Fibroblast of gingiva (primary cell): ENCODE measurements at regions not wholly inside any gene's neighbourhood (a gene's known extent, or its start where the extent isn't known, plus 50 kb on each side); places are given as distances from the start of the nearest gene placed in this dataset.

Source experiments
- DNase-seq: peaks from one replicate; pipeline ENCODE4 v3.0.0-alpha.2; 2011; ENCODE audit warnings: low read depth

DNA sequence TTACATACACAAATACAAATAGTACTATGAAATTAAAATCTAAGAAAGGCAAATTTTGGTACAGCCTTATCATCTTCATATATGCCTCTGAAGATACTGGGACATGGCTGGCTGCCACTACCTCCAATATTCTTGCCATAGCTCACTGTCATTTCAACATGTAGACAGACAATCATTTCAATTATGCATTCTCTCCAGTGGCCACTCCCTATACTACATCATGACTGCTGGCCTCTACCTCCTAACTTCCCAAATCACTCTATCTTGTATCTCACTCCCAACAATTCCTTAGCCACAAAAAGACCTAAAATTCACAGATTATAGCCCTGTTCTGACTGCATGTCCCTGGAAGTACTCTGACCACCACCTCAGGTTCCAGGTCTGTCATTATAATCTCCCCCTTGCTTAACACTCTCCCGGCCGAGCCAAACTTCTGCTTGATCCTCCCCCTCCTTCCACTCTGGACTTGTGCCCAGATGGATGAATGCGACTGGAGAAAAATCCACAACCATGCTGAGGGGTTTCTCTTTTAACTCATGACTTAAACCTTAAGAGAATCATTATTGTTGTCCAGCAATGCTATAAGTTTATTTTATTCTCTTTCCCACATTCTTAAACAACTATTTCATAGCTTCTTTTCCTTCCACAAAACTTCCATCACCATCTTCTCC lies 225.3 kb upstream of the TLE4 start:
- DNase-seq, result no peak

DNA sequence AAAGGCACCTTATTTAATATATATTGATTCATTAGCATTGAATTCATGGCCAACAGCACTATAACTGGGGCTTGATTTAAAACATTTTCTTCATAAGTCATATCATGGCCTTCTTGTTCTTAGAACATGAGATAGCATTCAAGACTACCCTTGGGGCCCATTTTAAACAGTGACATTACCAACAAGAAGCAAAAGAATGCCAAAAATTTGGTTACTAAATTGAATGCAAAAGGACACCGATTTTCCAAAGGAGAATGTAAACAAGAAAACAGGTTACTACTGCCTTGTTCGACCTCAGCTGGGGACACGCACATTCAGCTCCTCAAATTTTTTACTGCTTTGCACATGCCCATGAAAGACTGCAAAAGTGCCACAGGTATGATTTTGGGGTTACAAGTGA lies 219.4 kb upstream of the TLE4 start:
- no peak for DNase-seq

DNA sequence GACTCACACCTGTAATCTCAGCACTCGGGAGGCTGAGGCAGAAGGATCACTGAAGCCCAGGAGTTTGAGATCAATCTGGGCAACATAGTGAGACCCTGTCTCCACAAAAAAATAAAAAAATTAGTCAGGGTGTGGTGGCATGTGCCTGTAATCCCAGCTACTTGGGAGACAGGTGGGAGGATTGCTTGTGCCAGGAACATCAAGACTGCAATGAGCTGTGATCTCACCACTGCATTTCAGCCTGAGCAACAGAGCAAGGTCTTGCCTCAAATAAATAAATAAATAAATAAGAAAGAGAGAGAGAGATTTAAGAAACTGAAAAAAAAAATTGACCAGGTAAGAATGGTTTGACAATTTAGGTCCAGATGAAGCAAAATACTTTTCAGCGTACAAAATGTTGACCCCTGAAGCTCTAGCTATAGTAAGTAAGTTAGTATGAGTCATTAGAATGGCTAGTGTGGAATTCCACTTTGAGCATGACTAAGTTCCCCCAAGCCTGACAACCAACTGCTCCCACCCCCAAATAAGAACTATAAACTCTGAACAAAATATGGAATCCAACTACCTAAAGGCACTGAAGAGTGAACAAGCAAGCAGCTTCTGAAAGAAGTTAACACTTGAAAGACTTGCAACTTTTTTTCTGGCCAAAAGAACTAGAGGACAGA lies 217.8 kb upstream of the TLE4 start:
- no peak for DNase-seq

DNA sequence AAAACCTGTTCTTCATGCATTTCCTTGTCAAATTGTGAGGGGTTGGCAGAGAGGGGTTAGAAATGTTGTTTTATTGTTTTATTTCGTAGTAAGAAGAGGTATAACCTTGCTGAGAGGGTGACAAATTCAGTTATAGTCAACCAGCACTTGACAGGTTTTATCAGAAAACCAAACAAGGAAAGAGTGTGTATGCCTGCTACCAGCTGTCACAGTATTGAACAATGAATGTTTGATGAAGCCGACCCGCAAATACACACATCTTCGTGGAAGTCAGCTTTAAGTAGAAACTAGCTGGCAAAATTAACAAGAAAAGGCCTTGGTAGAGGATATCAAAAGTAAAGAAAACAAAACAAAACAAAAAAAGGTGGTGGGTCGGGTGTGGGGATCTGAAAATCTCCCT lies 214.6 kb upstream of the TLE4 start:
- DNase-seq, result no peak

DNA sequence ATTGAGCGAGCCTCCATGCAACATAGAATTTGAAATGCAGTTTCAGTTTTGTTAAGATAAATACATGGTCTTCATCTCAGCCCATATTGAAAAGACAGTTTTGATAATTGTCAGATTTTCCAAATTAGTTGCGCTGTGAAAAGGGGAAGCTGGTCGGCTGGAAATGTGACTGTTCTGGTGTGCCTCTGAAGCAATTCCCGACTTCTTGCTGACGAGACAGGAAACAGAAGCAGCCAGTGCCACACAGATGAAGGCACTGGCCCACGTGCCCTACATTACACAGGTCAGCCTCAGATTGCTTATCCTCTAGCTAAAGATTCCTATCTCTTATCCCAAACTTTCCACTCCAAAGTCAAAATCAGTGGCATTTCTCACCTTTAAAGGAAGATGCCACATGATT lies 214.1 kb upstream of the TLE4 start:
- no peak for DNase-seq

DNA sequence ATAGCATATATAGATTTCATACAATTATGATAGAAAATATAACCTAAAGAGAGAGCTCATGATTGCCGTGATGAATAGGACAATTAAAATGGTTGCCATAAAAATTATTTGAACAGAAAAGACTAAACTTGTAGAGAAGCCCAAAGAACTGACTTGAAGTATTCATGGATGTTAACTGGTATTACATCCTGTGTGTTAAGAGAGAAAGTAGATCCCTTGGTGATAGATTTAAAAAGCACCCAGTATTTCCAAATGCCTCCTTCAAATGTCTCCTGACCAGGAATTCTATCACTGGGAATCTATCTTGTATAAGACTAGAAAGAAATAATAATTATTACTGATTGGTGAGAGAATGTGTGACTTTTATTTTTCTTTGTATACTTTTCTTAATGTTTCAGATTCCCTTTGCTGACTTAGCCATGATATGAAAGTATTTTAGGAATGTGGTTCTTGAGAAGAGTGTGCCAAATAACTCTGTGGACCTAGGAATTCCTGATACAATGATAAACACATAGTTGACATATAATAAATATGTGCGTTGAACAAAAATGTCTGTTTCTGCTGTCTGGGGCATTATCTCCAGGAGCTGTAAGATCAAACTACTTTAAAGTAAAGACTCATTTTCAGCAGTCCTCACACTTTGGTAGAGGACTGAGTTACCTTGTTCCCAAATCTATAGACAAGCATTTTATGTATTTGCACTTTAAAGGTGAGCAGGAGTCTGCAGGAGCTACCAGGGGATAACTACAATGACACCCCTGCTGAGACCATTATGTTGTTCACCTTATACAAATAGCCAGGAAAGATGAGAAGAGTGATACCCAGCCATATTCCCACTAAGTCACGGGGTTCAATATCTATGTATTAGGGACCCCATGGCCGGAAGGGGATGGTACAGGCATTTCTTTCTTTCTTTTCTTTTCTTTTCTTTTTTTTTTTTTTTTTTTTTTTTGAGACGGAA lies 211.1 kb upstream of the TLE4 start:
- no peak for DNase-seq

DNA sequence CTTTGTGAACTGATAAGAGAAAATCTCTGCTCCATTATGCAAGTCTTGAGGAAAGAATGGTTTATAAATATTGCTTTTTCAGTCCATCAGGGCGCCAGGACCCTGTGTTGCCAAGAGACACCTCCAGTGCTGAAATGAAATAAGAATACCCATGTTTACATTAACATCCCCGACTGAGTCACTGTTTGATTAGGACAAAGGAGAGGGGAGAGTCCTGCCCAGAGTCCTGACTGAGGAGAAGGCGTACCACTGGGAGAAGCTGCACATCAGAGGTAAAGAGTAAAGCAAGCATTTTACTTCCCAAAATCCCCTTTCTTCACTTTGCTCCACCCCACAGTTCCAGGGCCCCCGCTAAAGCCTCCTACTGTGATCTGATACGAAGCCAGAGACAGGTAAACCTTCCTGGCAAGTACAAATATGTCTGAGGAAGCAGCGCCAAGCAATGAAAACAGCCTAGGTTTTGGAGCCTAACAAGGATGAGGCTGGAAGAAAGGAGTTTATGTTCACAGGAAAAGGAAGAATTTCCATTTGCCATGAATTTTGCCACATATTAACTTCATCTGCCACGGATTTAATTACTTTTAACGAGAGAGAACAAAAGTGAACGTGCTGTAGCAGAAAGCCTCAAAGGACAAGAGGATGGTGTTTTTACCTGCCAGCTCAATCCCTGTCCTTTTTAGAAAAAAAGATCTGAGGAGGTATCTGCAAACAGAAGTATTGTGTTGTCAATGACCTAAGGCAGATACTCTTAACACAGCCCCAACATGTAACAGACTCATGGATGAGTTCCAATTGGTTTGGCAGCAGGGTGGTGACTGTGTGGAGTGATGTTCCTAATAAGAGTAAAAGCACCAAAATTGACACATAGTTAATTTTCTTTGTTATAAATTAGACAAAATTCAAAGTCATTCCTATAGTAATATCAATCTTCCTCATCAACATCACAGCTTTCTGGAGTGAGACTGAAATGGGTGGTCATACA lies 209.4 kb upstream of the TLE4 start:
- no peak for DNase-seq

DNA sequence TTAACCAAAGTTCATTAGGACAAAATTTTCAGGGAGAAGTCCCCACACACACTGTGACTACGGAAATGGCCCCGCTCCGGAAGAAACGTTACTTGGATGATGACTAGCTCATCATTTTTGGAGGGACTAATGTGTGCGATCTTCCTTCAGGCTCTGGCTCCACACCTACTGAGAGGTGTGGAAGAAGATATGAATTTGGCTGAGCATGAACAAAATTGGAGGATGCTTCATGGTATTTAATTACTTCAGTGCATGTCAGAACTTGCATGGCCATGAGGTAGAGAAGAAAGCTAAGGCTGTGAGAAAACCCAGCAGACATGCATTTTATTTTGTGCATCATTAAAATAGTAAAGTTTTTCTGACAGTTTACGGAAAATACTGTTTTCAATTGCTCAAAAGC lies 202.1 kb upstream of the TLE4 start:
- no peak for DNase-seq

DNA sequence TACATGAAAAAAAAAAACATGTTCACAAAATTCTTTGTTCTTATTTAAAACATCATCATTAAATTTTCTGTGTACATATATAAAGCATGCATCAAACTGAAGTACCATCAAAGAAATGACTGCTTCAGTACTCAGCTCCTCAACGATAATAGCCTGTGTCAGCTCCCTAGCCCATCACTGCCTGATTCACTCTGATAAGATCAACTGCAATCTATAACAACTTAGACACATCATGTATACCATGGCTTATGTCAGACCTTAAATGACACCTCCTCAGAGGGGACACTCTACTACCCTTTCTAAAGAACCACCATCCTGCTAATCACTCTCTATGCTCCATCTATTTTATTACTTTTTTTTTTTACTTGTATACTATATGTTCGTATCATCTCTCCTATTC lies 200.5 kb upstream of the TLE4 start:
- DNase-seq, result no peak

DNA sequence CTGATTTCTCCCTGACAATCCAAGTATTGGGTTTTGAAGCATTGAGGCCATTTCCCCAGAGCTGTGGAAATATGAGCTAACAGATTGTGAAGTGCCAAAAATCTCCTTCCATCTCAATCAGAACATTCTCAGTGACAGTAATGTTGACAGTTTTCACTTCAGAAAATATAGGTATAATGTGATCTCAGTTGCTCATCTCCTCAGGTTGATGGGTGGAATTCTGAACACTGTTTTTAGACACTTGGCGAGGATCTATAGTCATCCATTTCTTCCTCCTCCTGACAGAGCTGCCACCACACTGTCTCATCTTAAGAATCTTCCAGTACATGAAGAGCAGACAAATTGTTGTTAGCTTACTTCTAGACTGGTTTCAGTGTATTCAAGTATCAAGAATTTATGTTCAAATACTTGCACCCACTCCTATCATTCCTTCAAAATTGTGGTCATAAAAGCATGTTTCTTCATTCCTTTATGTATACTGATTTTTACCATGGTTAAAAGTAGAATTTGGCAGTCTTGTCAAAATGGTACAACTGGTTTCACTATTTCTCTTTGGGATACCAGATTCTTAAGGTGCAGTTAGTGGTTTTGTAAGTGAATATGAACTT lies 199.7 kb upstream of the TLE4 start:
- no peak for DNase-seq

DNA sequence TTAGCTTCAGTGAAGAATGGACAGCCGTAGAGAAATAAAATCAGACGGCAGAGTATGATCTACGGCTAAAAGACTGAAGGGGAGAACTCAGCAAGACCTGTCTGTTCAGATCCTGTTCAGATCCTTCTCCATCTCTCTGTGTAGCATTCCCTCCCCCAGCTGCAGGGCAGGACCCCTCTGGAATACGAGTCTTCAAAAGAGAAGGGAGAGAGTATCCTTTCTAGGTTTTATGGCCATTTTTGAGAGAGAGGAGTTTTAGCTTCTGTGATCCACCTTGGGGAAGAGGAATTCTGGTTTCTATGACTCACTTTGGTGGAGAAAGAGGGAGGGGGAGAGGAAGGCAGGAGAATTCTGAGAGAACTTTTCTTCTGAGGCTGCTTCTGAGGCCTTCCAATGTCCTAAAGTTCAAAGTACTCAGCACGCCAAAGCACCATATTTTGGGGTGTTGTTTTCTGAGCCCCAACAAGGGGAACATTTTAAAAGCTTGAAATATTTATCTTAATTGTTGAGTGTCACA lies 194.4 kb upstream of the TLE4 start:
- no peak for DNase-seq

DNA sequence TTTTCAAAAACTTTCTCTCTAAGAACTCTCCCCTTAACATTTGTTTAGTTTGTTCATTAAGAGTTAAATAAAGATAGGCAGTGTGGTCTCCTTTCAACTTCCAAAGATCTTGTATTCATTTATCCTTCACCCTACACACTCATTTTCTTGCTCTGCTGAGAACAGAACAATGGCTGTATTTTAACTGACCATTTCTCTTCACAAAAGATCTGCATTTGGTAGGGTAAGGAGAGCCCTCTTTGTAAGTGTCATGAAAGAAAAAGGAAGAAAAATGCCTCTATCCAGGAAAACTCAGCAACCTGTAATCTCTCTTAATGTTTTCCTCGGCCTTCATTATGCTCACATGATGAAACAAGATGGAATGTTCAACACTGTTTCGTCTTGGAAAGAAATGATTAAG lies 193.7 kb upstream of the TLE4 start:
- no peak for DNase-seq

DNA sequence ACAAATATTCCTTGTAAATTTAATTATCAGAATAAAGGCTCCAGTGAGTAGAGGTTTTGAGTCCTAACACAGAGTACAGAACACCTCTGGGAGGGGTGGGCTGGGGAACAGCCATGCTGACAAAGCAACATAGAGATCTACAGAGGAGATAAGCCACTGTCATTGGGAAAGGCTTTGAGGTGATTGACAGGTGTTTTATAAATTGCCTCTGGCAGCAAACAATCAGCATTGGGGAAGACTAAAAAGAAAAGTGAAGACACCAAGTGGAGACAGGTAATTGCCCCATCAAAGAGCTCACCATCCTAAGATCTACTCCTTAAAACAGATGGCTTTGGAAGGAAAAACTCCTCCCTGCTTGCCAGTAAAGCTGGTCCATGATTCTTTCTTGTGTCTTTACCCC lies 189.7 kb upstream of the TLE4 start:
- no peak for DNase-seq

DNA sequence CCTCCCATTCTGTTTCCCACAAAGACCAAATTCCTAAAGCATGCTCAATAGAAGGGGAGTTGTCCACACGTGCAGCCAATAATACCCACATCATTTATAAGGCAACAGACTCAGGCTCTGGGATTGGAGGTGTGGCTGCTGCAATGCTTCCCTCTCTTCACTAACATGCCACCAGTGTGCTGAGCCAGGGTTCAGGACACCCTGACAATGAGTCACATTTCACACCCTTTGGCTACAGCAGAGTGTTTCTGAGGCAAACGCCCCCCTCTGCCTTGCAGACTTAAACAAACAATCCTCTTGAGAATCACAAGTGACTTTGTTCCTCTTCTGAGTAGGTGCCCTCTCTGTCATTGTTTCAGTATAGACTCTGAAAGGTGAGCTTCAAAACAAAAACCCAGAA lies 189.3 kb upstream of the TLE4 start:
- no peak for DNase-seq

DNA sequence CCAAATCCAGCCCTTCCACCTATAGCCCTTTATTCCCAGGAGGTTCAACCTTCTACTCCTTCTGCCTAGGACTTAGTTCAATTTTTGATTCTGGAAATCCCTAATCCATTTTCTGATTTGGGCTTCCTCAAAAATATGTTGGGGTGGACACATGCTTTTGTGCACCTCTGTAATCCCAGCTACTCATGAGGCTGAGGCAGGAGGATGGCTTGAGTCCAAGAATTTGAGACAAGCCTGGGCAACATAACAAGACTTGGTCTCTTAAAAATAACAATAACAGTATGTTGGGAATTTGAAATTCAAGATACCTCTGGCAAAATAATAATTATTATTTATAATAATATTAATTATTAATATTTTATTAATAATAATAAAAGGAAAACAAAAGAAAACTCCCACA lies 188.7 kb upstream of the TLE4 start:
- DNase-seq, result no peak

DNA sequence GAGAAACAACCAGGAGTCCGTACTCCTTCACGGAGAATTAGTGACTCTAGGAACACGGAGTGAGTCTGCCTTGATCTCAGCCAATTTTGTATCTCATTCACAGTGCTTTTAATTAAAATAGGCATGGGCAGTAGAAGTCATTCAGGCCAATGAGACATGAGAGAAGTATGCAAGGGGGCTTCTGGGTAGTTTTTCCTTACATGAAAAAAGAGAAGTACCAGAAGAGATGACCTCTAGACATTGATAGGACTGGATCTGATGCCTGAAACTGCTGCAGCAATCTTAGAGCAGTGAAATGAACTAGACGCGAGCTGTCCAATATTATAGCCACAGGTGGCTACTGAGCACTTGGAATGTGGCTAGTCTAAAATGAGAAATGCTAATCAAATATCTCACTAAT lies 187.7 kb upstream of the TLE4 start:
- no peak for DNase-seq

DNA sequence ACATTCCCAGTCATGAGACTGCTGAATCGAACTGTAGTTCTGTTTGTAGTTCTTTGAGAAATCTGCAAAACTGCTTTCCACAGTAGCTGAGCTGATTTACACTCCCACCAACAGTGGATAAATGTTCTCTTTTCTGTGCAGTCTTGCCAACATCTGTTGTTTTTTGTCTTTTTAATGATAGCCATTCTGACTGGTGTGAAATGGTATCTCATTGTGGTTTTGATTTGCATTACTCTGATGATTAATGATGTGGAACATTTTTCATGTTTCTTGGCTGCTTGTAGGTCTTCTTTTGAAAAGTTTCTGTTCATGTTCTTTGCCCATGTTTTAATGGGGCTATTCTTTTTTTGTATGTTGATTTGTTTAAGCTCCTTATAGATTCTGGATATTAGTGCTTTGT lies 187.3 kb upstream of the TLE4 start:
- DNase-seq, result no peak

DNA sequence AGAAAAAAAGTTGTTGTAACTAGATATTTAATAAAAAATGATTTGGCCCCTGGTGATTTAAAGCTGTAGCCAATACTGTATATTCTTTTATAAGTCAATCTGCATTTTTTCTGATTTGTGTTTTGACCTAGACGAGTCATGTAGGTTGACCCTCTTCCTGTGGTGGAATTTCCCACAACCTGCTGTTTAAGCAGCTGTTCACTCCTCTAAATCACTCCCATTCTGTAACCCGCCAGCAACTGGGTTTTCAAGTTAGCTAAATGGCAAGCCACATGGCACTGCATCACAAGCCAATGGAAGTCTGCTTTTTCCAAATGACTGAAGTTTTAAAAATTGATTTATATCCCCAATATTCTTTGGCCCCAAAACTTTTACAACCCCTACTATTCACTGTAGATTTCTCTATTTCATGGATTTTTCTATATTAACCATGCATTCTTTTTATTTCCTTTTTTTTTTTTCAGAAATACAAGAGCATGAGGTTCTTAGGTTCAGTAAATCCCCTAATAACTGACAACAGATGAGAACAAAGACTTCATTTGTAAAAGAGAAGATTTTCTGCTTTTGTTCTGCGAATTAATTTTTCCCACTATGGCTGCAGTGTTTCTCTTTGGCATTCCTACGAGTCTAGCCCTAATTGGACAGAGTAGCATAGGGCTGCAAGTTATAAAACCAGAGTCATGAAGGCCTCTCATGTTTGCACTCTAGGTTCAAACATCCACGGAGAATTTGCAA lies 184.5 kb upstream of the TLE4 start:
- no peak for DNase-seq

DNA sequence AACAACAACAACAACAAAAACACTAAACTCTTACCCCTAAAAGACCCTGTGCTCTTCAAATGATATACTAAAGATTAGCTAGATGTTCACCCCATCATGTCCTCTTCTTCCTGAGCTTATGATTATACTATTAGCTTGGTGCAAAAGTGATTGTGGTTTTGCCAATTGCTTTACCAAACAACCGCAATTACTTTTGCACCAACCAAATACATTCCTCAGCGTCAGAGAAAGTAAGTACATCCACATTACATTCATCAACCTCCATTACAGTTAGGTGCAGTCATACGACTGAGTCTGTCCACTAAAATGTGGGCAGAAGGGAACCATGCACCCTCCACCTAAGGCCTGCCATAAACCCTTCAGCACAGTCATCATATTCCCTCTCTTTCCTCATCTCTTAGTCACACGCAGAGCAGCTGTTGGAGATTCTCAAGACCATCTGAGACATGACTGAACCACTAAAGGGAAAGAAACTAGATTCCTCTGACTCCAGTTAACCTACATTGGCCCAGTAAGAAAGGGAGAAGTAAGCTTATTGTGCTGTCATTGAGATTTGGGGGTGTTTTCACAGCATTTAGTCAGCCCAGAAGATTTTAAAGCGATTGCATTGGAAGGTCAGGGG lies 181.6 kb upstream of the TLE4 start:
- no peak for DNase-seq
